Activated T-helper 2 cell treated with anti-CD3 and anti-CD28 coated beads, Interferon-gamma antibody, Interleukin-2, Interleukin-4, amounts not matched to agents 10 μg/mL and 5 μg/mL and 100 μg/mL, durations not matched to agents 14 hours and 24 hours and 36 hours (primary cell): ENCODE measurements at regions not wholly inside any gene's neighbourhood (a gene's known extent, or its start where the extent isn't known, plus 50 kb on each side); places are given as distances from the start of the nearest gene placed in this dataset.
"Not testable (repeated sequence)": the region's sequence is repeated elsewhere in the genome, so short reads cannot be mapped to it uniquely, and the experiment has no call there.

Source experiments
- DNase-seq: peaks from one replicate; pipeline ENCODE4 v3.0.0; 2021; ENCODE audit warnings: low spot score
- H3K27ac Mint-ChIP-seq: one replicate; pipeline ENCODE4 v1.8.0; 2021; ENCODE audit warnings: mixed read lengths
- H3K27me3 Mint-ChIP-seq: one replicate; pipeline ENCODE4 v1.8.0; 2021; ENCODE audit warnings: low read depth, mixed read lengths
- H3K36me3 Mint-ChIP-seq: one replicate; pipeline ENCODE4 v1.8.0; 2021; ENCODE audit warnings: low read depth, mixed read lengths
- H3K4me1 Mint-ChIP-seq: one replicate; pipeline ENCODE4 v1.8.0; 2021; ENCODE audit warnings: low read depth, mixed read lengths
- H3K4me3 Mint-ChIP-seq: one replicate; pipeline ENCODE4 v1.8.0; 2021; ENCODE audit warnings: low read depth, mild to moderate bottlenecking, moderate library complexity, mixed read lengths
- H3K9me3 Mint-ChIP-seq: one replicate; pipeline ENCODE4 v1.8.0; 2021; ENCODE audit warnings: mixed read lengths
- intact Hi-C: fragments of 100-400 bp; cut with micrococcal nuclease; formaldehyde crosslinking; loops from one replicate; pipeline ENCODE4 v1.15.1; 2023

GRCh38 chr6:134757911-134758361 lies 192.0 kb downstream of the ALDH8A1 start:
- no peaks in the 10 kb centered on the region for H3K4me1 Mint-ChIP-seq
- no peak overlapping the region for H3K4me3 Mint-ChIP-seq
- H3K27me3 Mint-ChIP-seq = peaks cover 6% of the 10 kb centered on the region
- intact Hi-C loops = no loop called here
- no peaks in the 10 kb centered on the region for H3K9me3 Mint-ChIP-seq
- DNase-seq = no peak
- H3K27ac Mint-ChIP-seq = no peak overlapping the region
- no peaks in the 10 kb centered on the region for H3K36me3 Mint-ChIP-seq

- Mint-ChIP-seq H3K4me3 (no peak overlapping the region), H3K27me3 (peaks cover 6% of the 10 kb centered on the region), H3K36me3 (no peaks in the 10 kb centered on the region), H3K9me3 (no peaks in the 10 kb centered on the region), H3K27ac (no peak overlapping the region), H3K4me1 (no peaks in the 10 kb centered on the region)
- no peak for DNase-seq
- intact Hi-C loops = no loop called here
These were observed 193.4 kb downstream of the ALDH8A1 start for GRCh38 chr6:134756374-134757025.

GRCh38 chr6:134754013-134754690 lies 195.7 kb downstream of the ALDH8A1 start:
- no peaks in the 10 kb centered on the region for H3K36me3 Mint-ChIP-seq
- H3K27ac Mint-ChIP-seq = no peak overlapping the region
- peaks cover 8% of the 10 kb centered on the region for H3K27me3 Mint-ChIP-seq
- no peak for DNase-seq
- no peaks in the 10 kb centered on the region for H3K9me3 Mint-ChIP-seq
- no peaks in the 10 kb centered on the region for H3K4me1 Mint-ChIP-seq
- intact Hi-C loops = no loop called here
- H3K4me3 Mint-ChIP-seq = no peak overlapping the region

- Mint-ChIP-seq H3K4me3 (no peak overlapping the region), H3K9me3 (no peaks in the 10 kb centered on the region), H3K4me1 (no peaks in the 10 kb centered on the region), H3K27ac (no peak overlapping the region), H3K27me3 (peaks cover 10% of the 10 kb centered on the region), H3K36me3 (no peaks in the 10 kb centered on the region)
- intact Hi-C loops = no loop called here
- no peak for DNase-seq
These were observed 196.9 kb downstream of the ALDH8A1 start for GRCh38 chr6:134753001-134753400.

- H3K36me3 Mint-ChIP-seq = no peaks in the 10 kb centered on the region
- no peaks in the 10 kb centered on the region for H3K9me3 Mint-ChIP-seq
- no peaks in the 10 kb centered on the region for H3K4me1 Mint-ChIP-seq
- H3K27me3 Mint-ChIP-seq = peaks cover 10% of the 10 kb centered on the region
- no peak overlapping the region for H3K4me3 Mint-ChIP-seq
- no peak for DNase-seq
- intact Hi-C loops = no loop called here
- no peak overlapping the region for H3K27ac Mint-ChIP-seq
These were observed 197.5 kb downstream of the ALDH8A1 start for GRCh38 chr6:134752445-134752844.

- intact Hi-C loops = no loop called here
- H3K9me3 Mint-ChIP-seq = no peaks in the 10 kb centered on the region
- H3K27me3 Mint-ChIP-seq = peaks cover 7% of the 10 kb centered on the region
- no peak for DNase-seq
- H3K4me1 Mint-ChIP-seq = no peaks in the 10 kb centered on the region
- H3K27ac Mint-ChIP-seq = no peak overlapping the region
- no peak overlapping the region for H3K4me3 Mint-ChIP-seq
- no peaks in the 10 kb centered on the region for H3K36me3 Mint-ChIP-seq
These were observed 199.2 kb downstream of the ALDH8A1 start for GRCh38 chr6:134750669-134751068.

- no peaks in the 10 kb centered on the region for H3K36me3 Mint-ChIP-seq
- no peak for DNase-seq
- H3K9me3 Mint-ChIP-seq = no peaks in the 10 kb centered on the region
- no peak overlapping the region for H3K4me3 Mint-ChIP-seq
- no peaks in the 10 kb centered on the region for H3K4me1 Mint-ChIP-seq
- intact Hi-C loops = no loop called here
- H3K27ac Mint-ChIP-seq = no peak overlapping the region
- H3K27me3 Mint-ChIP-seq = peaks cover 17% of the 10 kb centered on the region
These were observed 201.4 kb downstream of the ALDH8A1 start for GRCh38 chr6:134748484-134748883.

GRCh38 chr6:134747197-134747596 lies 202.7 kb downstream of the ALDH8A1 start:
- H3K36me3 Mint-ChIP-seq, H3K4me1 Mint-ChIP-seq, H3K4me3 Mint-ChIP-seq, intact Hi-C loops, DNase-seq, H3K27ac Mint-ChIP-seq, H3K9me3 Mint-ChIP-seq: not testable (repeated sequence)
- peaks cover 20% of the 10 kb centered on the region for H3K27me3 Mint-ChIP-seq

GRCh38 chr6:134746140-134746539 lies 203.8 kb downstream of the ALDH8A1 start:
- Mint-ChIP-seq H3K4me3 (no peak overlapping the region), H3K4me1 (no peaks in the 10 kb centered on the region), H3K27me3 (peaks cover 24% of the 10 kb centered on the region), H3K27ac (no peak overlapping the region), H3K36me3 (no peaks in the 10 kb centered on the region), H3K9me3 (no peaks in the 10 kb centered on the region)
- intact Hi-C loops = no loop called here
- DNase-seq = no peak

GRCh38 chr6:134745192-134745591 lies 204.7 kb downstream of the ALDH8A1 start:
- H3K4me3 Mint-ChIP-seq, H3K36me3 Mint-ChIP-seq, H3K27ac Mint-ChIP-seq, H3K4me1 Mint-ChIP-seq, H3K9me3 Mint-ChIP-seq, intact Hi-C loops, DNase-seq: not testable (repeated sequence)
- peaks cover 27% of the 10 kb centered on the region for H3K27me3 Mint-ChIP-seq

- peaks cover 27% of the 10 kb centered on the region for H3K27me3 Mint-ChIP-seq
- DNase-seq = no peak
- no peaks in the 10 kb centered on the region for H3K9me3 Mint-ChIP-seq
- H3K4me1 Mint-ChIP-seq = no peaks in the 10 kb centered on the region
- H3K4me3 Mint-ChIP-seq = no peak overlapping the region
- H3K27ac Mint-ChIP-seq = no peak overlapping the region
- H3K36me3 Mint-ChIP-seq = no peaks in the 10 kb centered on the region
- intact Hi-C loops = no loop called here
These were observed 205.6 kb downstream of the ALDH8A1 start for GRCh38 chr6:134744301-134744700.

- Mint-ChIP-seq H3K4me1 (no peaks in the 10 kb centered on the region), H3K27me3 (peaks cover 30% of the 10 kb centered on the region), H3K4me3 (no peak overlapping the region), H3K27ac (no peak overlapping the region), H3K36me3 (no peaks in the 10 kb centered on the region), H3K9me3 (no peaks in the 10 kb centered on the region)
- intact Hi-C loops = no loop called here
- no peak for DNase-seq
These were observed 208.7 kb downstream of the ALDH8A1 start for GRCh38 chr6:134741200-134741536.

- DNase-seq = no peak
- no peak overlapping the region for H3K4me3 Mint-ChIP-seq
These were observed 209.3 kb downstream of the ALDH8A1 start for GRCh38 chr6:134740473-134741199.

More at GRCh38 chr6:134740473-134741199, 209.3 kb downstream of the ALDH8A1 start:
- Mint-ChIP-seq H3K4me1 (no peaks in the 10 kb centered on the region), H3K36me3 (no peaks in the 10 kb centered on the region), H3K9me3 (no peaks in the 10 kb centered on the region), H3K27ac (no peak overlapping the region), H3K27me3 (peaks cover 28% of the 10 kb centered on the region)
- intact Hi-C loops = no loop called here
